K562 (cell line): ENCODE measurements at regions not wholly inside any gene's neighbourhood (a gene's known extent, or its start where the extent isn't known, plus 50 kb on each side); places are given as distances from the start of the nearest gene placed in this dataset.

Experiments
- ATAC-seq: fragments of 200-7000 bp; cut with Tn5 transposase; 3 replicates; pipeline ENCODE4 v1.9.1; 2020; ENCODE audit warnings: moderate library complexity
- BruUV-seq: library from RNA; stranded (reverse); fragments of 400-500 nt; replicated peaks from 2 replicates; lab custom pipeline; 2021; lab: Mats Ljungman, UMichigan
- CTCF ChIA-PET: fragments of 300-600 bp; formaldehyde crosslinking; extraction: SDS; loops from one replicate; lab custom pipeline; 2021; ENCODE audit warnings: low intra/inter-chr PET ratio; lab: Yijun Ruan, JAX
- POLR2A ChIA-PET: fragments of 300-600, 350-650 bp; sonication (Branson Sonifier 250); formaldehyde crosslinking; extraction: SDS; loops from one replicate; lab custom pipeline; 2021; ENCODE audit warnings: antibody characterized with exemption, inconsistent platforms; lab: Yijun Ruan, JAX
- DNase-seq, 4 experiments: peaks; one replicate each; pipeline versions ENCODE4 v3.0.0 to v3.0.0-alpha.2; 2011 to 2018; ENCODE audit warnings: low spot score in 3 of 4, mixed read lengths in 3 of 4; ENCODE audit errors: extremely low read depth in 1 of 4
- FAIRE-seq: peaks from 2 replicates; lab custom pipeline; 2011; peaks lifted over from hg19 to GRCh38; lab: Jason Lieb, UNC
- H2AFZ ChIP-seq: 2 replicates; pipeline ENCODE4 v1.6.0; 2011; ENCODE audit warnings: low read depth, low read length, control low read depth, inconsistent platforms
- H3K27ac ChIP-seq: fragments of 200-600 bp; 3 replicates; pipeline ENCODE4 v1.8.0; 2011; ENCODE audit warnings: low read depth, mild to moderate bottlenecking, control low read depth, inconsistent platforms, low read length, moderate library complexity, mixed read lengths; ENCODE audit errors: extremely low read depth
- H3K27me3 ChIP-seq, 2 experiments: fragments of 300-600 bp in 1 of 2; 2 replicates in 1 of 2; 3 replicates in 1 of 2; pipeline versions ENCODE4 v1.6.0 to v1.8.0; 2011; ENCODE audit warnings: inconsistent platforms in 2 of 2, low read length in 2 of 2, mild to moderate bottlenecking in 1 of 2, mixed read lengths in 1 of 2, moderate library complexity in 1 of 2; ENCODE audit not compliant: control insufficient read depth in 2 of 2, insufficient read depth in 2 of 2
- H3K36me3 ChIP-seq: fragments of 300-600 bp; 3 replicates; pipeline ENCODE4 v1.8.0; 2011; ENCODE audit warnings: mild to moderate bottlenecking, low read length, inconsistent platforms; ENCODE audit not compliant: control insufficient read depth, insufficient read depth
- H3K4me1 ChIP-seq, 2 experiments: fragments of 200-600 bp in 1 of 2; replicated peaks in 1 of 2; 2 replicates in 1 of 2; 3 replicates in 1 of 2; pipeline versions ENCODE4 v1.5.1 to v1.8.0; 2011; ENCODE audit warnings: inconsistent platforms in 2 of 2, low read length in 2 of 2, mild to moderate bottlenecking in 1 of 2, mixed read lengths in 1 of 2, moderate library complexity in 1 of 2; ENCODE audit not compliant: control insufficient read depth in 2 of 2, insufficient read depth in 2 of 2
- H3K4me2 ChIP-seq: 2 replicates; pipeline ENCODE4 v1.6.1; 2011; ENCODE audit warnings: low read length, control low read depth, inconsistent platforms, mixed read lengths; ENCODE audit not compliant: insufficient read depth
- H3K4me3 ChIP-seq: fragments of 200-600 bp; sonication (generic), shearing (Covaris generic); 2 replicates; pipeline ENCODE4 v1.5.1; 2016; ENCODE audit warnings: control low read depth, inconsistent platforms
- H3K79me2 ChIP-seq: fragments of 200-600 bp; 3 replicates; pipeline ENCODE4 v1.8.0; 2011; ENCODE audit warnings: low read length, inconsistent platforms; ENCODE audit not compliant: control insufficient read depth, insufficient read depth
- H3K9ac ChIP-seq, 2 experiments: 2 replicates each; pipeline versions ENCODE4 v1.6.0 to v1.6.1; 2011; ENCODE audit warnings: low read depth in 2 of 2, low read length in 2 of 2, control low read depth in 1 of 2, inconsistent platforms in 1 of 2, mild to moderate bottlenecking in 1 of 2, mixed read lengths in 1 of 2; ENCODE audit not compliant: insufficient read depth in 1 of 2
- H3K9me1 ChIP-seq: one replicate; pipeline ENCODE4 v1.6.0; 2011; ENCODE audit warnings: inconsistent platforms, mild to moderate bottlenecking, low read length, moderate library complexity; ENCODE audit not compliant: control insufficient read depth, insufficient read depth
- H3K9me3 ChIP-seq: replicated peaks from 2 replicates; pipeline ENCODE4 v1.5.1; 2011; ENCODE audit warnings: low read depth, low read length, inconsistent platforms; ENCODE audit not compliant: control insufficient read depth, insufficient read depth
- H4K20me1 ChIP-seq: replicated peaks from 2 replicates; pipeline ENCODE4 v1.6.1; 2011; ENCODE audit warnings: low read length, inconsistent platforms, mixed read lengths; ENCODE audit not compliant: control insufficient read depth, insufficient read depth
- AFF1 ChIP-seq, 2 experiments: fragments of 450-650 bp; IDR thresholded peaks; 2 replicates each; pipeline ENCODE4 v1.6.1; 2018; ENCODE audit warnings: mild to moderate bottlenecking in 2 of 2, low read depth in 1 of 2; ENCODE audit not compliant: partially characterized antibody in 2 of 2
- CTBP1 ChIP-seq: fragments of 450-650 bp; IDR thresholded peaks from 2 replicates; pipeline ENCODE4 v1.6.1; 2016; ENCODE audit warnings: borderline replicate concordance
- ELK1 ChIP-seq: sonication (generic); formaldehyde crosslinking; IDR thresholded peaks from 2 replicates; pipeline ENCODE4 v1.8.1; 2022; ENCODE audit warnings: missing genetic modification reagents
- ERF ChIP-seq: fragments of 450-650 bp; formaldehyde crosslinking; IDR thresholded peaks from 2 replicates; pipeline ENCODE4 v1.4.0; 2020; ENCODE audit warnings: mild to moderate bottlenecking, mixed read lengths
- GTF2B ChIP-seq: IDR thresholded peaks from 2 replicates; pipeline ENCODE4 v1.6.1; 2011; ENCODE audit not compliant: insufficient read length; ENCODE audit errors: extremely low read depth
- RCOR1 ChIP-seq, 2 experiments: IDR thresholded peaks; 2 replicates each; pipeline ENCODE4 v1.6.1; 2012; ENCODE audit warnings: low read depth in 2 of 2, low read length in 2 of 2, borderline replicate concordance in 1 of 2, improper control_type of control experiment in 1 of 2
- SNIP1 ChIP-seq: fragments of 450-650 bp; IDR thresholded peaks from 2 replicates; pipeline ENCODE4 v1.7.1; 2017; ENCODE audit warnings: low read depth, mild to moderate bottlenecking
- SRF ChIP-seq, 2 experiments: fragments of 250-450, 450-650 bp in 1 of 2; sonication (Bioruptor Pico) in 1 of 2; sonication (generic) in 1 of 2; formaldehyde crosslinking; IDR thresholded peaks; 2 replicates each; pipeline versions ENCODE4 v1.5.0 to v1.5.1; 2020 to 2022; ENCODE audit warnings: mild to moderate bottlenecking in 1 of 2, missing genetic modification reagents in 1 of 2
- USF1 ChIP-seq: sonication (generic); formaldehyde crosslinking; IDR thresholded peaks from 2 replicates; pipeline ENCODE4 v1.9.0; 2022; ENCODE audit warnings: mild to moderate bottlenecking, missing genetic modification reagents
- WHSC1 ChIP-seq: IDR thresholded peaks from one replicate; pipeline ENCODE4 v1.6.1; 2012; ENCODE audit warnings: low read length, control low read depth, inconsistent platforms
- ZNF224 ChIP-seq: sonication (generic); formaldehyde crosslinking; IDR thresholded peaks from 2 replicates; pipeline ENCODE4 v1.8.0; 2022; ENCODE audit warnings: mild to moderate bottlenecking, missing genetic modification reagents
- ZNF561 ChIP-seq: fragments of 450-650 bp; formaldehyde crosslinking; conservative IDR thresholded peaks from 2 replicates; pipeline ENCODE4 v1.4.0; 2020; ENCODE audit warnings: mild to moderate bottlenecking, moderate library complexity
- ZNF589 ChIP-seq: fragments of 200-800 bp; sonication (Bioruptor generic); IDR thresholded peaks from 2 replicates; pipeline ENCODE4 v1.6.1; 2016; ENCODE audit warnings: low read depth, missing genetic modification characterization, missing compliant biosample characterization
- ZNF696 ChIP-seq: fragments of 250-450 bp; sonication (Bioruptor Pico); conservative IDR thresholded peaks from 2 replicates; pipeline ENCODE4 v1.4.0; 2020; ENCODE audit warnings: mild to moderate bottlenecking, moderate library complexity
- ZNF780A ChIP-seq: fragments of 250-450 bp; sonication (Bioruptor Pico); IDR thresholded peaks from 2 replicates; pipeline ENCODE4 v1.5.0; 2021; ENCODE audit warnings: mild to moderate bottlenecking
- WGBS: fragments of 100-300 bp; shearing (Covaris generic); methylation state at CpG from one replicate; pipeline ENCODE4 v1.1.6; 2016; ENCODE audit warnings: low coverage, mixed read lengths; ENCODE audit not compliant: insufficient coverage; ENCODE audit errors: missing lambda C conversion rate; 5-methylcytosine and 5-hydroxymethylcytosine counted together
- in situ Hi-C: fragments of 300-500 bp; cut with MboI; formaldehyde crosslinking; loops from 4 replicates; pipeline ENCODE4 v1.15.0; 2018; ENCODE audit warnings: inconsistent platforms, mixed read lengths
- intact Hi-C: fragments of 100-400 bp; cut with micrococcal nuclease; formaldehyde crosslinking; loops from 2 replicates; pipeline ENCODE4 v1.14.2; 2022
- TF ChIP-seq, protein P1 (sequence below): sonication (generic); formaldehyde crosslinking; IDR thresholded peaks from 2 replicates; pipeline ENCODE4 v1.8.0; 2023; ENCODE audit warnings: mild to moderate bottlenecking, missing genetic modification reagents

DNA sequence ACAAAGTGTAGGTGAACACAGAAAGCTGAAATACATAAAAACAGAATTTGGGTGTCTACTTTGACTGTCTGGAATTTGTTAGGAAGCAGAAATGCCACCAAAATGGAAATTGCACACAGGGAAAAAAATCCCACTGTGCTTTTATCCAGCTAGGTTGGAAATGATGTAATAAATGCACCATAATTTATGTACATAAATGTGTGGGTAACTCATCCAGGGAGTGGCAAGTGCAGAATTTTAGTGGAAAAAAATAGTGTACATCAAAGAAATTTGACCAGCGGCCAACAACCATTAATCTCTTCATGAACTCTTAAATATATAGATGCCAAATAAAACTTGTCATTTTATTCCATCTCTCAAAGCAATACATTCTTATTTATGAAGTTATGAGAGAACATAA is 105.6 kb downstream of the LLPH start:
- 0% methylated on average over 1 of the region's 1 CpG for WGBS
- ChIA-PET POLR2A (no interaction called here), CTCF (no interaction called here)
- Histone ChIP-seq H4K20me1 (no peaks in the 10 kb centered on the region), H3K4me2 (no peak overlapping the region), H3K27ac (no peak overlapping the region), H3K9ac (no peak overlapping the region), H3K79me2 (no peaks in the 10 kb centered on the region), H3K27me3 (peaks cover 2 to 4% of the 10 kb centered on the region in 2 experiments; a peak in 1 of 5 replicates), H3K36me3 (no peaks in the 10 kb centered on the region), H3K4me3 (no peak overlapping the region), H2AFZ (no peak overlapping the region), H3K4me1 (no peaks in the 10 kb centered on the region), H3K9me1 (no peaks in the 10 kb centered on the region), H3K9me3 (no peaks in the 10 kb centered on the region)
- FAIRE-seq (no peak), ATAC-seq (no peak), DNase-seq (no peak)
- in situ Hi-C loops (no loop called here), intact Hi-C loops (no loop called here)
- no TSS peak for BruUV-seq
- TF ChIP-seq ZNF224 (no peak), GTF2B (no peak), ZNF696 (CRISPR knock-in tag) (no peak), AFF1 (IDR thresholded peaks at IDR 0.05; ENCODE audit: low read depth in 1 of 2, partially characterized antibody in 2 of 2) (no peak), WHSC1 (no peak), RCOR1 (IDR thresholded peaks at IDR 0.05; ENCODE audit: borderline replicate concordance in 1 of 2, low read depth in 2 of 2, low read length in 2 of 2) (no peak), ZNF561 (no peak), ERF (CRISPR knock-in tag) (no peak), SNIP1 (no peak), SRF (CRISPR knock-in tag; IDR thresholded peaks at IDR 0.05) (no peak), ZNF589 (CRISPR knock-in tag) (no peak), USF1 (CRISPR knock-in tag) (no peak), ZNF780A (no peak), CTBP1 (no peak), ELK1 (no peak)
- TF ChIP-seq, protein P1, sequence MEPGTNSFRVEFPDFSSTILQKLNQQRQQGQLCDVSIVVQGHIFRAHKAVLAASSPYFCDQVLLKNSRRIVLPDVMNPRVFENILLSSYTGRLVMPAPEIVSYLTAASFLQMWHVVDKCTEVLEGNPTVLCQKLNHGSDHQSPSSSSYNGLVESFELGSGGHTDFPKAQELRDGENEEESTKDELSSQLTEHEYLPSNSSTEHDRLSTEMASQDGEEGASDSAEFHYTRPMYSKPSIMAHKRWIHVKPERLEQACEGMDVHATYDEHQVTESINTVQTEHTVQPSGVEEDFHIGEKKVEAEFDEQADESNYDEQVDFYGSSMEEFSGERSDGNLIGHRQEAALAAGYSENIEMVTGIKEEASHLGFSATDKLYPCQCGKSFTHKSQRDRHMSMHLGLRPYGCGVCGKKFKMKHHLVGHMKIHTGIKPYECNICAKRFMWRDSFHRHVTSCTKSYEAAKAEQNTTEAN (CRISPR knock-in tag), result no peak
